ENCODE measurements at regions not wholly inside any gene's neighbourhood (a gene's known extent, or its start where the extent isn't known, plus 50 kb on each side); places are given as distances from the start of the nearest gene placed in this dataset.

- no peak for TF ChIP-seq USF1 (IDR thresholded peaks at IDR 0.05; ENCODE audit: borderline replicate concordance, low read depth)
- no peak for TF ChIP-seq TCF12 (IDR thresholded peaks at IDR 0.05)
- TF ChIP-seq JUND (IDR thresholded peaks at IDR 0.05) = no peak
- TF ChIP-seq EP300 (IDR thresholded peaks at IDR 0.05; ENCODE audit: borderline replicate concordance in 1 of 2, low read depth in 1 of 2, low read length in 1 of 2) = no peak
- no peak for TF ChIP-seq MXI1 (IDR thresholded peaks at IDR 0.05; ENCODE audit: low read depth, low read length)
- TF ChIP-seq RXRA (IDR thresholded peaks at IDR 0.05; ENCODE audit: borderline replicate concordance, low read depth) = no peak
- no peak for TF ChIP-seq CTCF (IDR thresholded peaks at IDR 0.05)
- TF ChIP-seq YY1 (IDR thresholded peaks at IDR 0.05; ENCODE audit: low read depth) = no peak
- TF ChIP-seq RAD21 (IDR thresholded peaks at IDR 0.05; ENCODE audit: low read length) = no peak
- TF ChIP-seq POLR2AphosphoS5 (IDR thresholded peaks at IDR 0.05; ENCODE audit: low read depth, low read length) = no peak
- no peak for TF ChIP-seq CHD2 (IDR thresholded peaks at IDR 0.05; ENCODE audit: low read length, partially characterized antibody)
- TF ChIP-seq SMC3 (IDR thresholded peaks at IDR 0.05; ENCODE audit: low read depth, low read length) = no peak
- TF ChIP-seq, protein P1, sequence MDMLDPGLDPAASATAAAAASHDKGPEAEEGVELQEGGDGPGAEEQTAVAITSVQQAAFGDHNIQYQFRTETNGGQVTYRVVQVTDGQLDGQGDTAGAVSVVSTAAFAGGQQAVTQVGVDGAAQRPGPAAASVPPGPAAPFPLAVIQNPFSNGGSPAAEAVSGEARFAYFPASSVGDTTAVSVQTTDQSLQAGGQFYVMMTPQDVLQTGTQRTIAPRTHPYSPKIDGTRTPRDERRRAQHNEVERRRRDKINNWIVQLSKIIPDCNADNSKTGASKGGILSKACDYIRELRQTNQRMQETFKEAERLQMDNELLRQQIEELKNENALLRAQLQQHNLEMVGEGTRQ (IDR thresholded peaks at IDR 0.05; ENCODE audit: borderline replicate concordance, low read depth, low read length) = no peak
- TF ChIP-seq, protein P2, sequence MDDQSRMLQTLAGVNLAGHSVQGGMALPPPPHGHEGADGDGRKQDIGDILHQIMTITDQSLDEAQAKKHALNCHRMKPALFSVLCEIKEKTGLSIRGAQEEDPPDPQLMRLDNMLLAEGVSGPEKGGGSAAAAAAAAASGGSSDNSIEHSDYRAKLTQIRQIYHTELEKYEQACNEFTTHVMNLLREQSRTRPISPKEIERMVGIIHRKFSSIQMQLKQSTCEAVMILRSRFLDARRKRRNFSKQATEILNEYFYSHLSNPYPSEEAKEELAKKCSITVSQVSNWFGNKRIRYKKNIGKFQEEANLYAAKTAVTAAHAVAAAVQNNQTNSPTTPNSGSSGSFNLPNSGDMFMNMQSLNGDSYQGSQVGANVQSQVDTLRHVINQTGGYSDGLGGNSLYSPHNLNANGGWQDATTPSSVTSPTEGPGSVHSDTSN (IDR thresholded peaks at IDR 0.05) = no peak
These were observed 485.6 kb downstream of the INHBA start for GRCh38 chr7:41217306-41217705.

All from SK-N-SH (cell line).